ENCODE measurements at regions not wholly inside any gene's neighbourhood (a gene's known extent, or its start where the extent isn't known, plus 50 kb on each side); places are given as distances from the start of the nearest gene placed in this dataset.

GRCh38 chr15:77764095-77764494 lies 131.4 kb upstream of the LINGO1 start:
- no peaks in the 10 kb centered on the region for H3K27me3 ChIP-seq
- intact Hi-C loops (cut with DNase I) = no loop called here
- no peak for TF ChIP-seq CTCF (IDR thresholded peaks at IDR 0.05)
- H3K36me3 ChIP-seq = no peaks in the 10 kb centered on the region
- H3K27ac ChIP-seq = no peak overlapping the region
- 87 to 94% methylated on average over 4 of the region's 4 CpGs for WGBS, 2 donors
- H3K4me1 ChIP-seq = no peaks in the 10 kb centered on the region
- no peaks in the 10 kb centered on the region for H3K9me3 ChIP-seq
- no peak overlapping the region for H3K4me3 ChIP-seq (replicated peaks in 1 of 3)
- DNase-seq = no peak

GRCh38 chr15:77762747-77763355 lies 130.1 kb upstream of the LINGO1 start:
- H3K4me3 ChIP-seq (replicated peaks in 1 of 3) = no peak overlapping the region
- no peaks in the 10 kb centered on the region for H3K27me3 ChIP-seq
- no peaks in the 10 kb centered on the region for H3K36me3 ChIP-seq
- TF ChIP-seq POLR2A (IDR thresholded peaks at IDR 0.05) (no peak), CTCF (IDR thresholded peaks at IDR 0.05) (no peak)
- WGBS, 2 donors = 83 to 86% methylated on average over 15 of the region's 15 CpGs
- intact Hi-C loops (cut with DNase I) = no loop called here
- no peak overlapping the region for H3K27ac ChIP-seq
- no peak for DNase-seq
- no peaks in the 10 kb centered on the region for H3K9me3 ChIP-seq
- no peaks in the 10 kb centered on the region for H3K4me1 ChIP-seq

- no peak for TF ChIP-seq CTCF (IDR thresholded peaks at IDR 0.05)
- no peak for TF ChIP-seq POLR2A (IDR thresholded peaks at IDR 0.05)
- DNase-seq = no peak
- H3K27me3 ChIP-seq = no peaks in the 10 kb centered on the region
- no peaks in the 10 kb centered on the region for H3K4me1 ChIP-seq
- intact Hi-C loops (cut with DNase I) = no loop called here
- no peaks in the 10 kb centered on the region for H3K9me3 ChIP-seq
- no peak overlapping the region for H3K27ac ChIP-seq
- H3K4me3 ChIP-seq (replicated peaks in 1 of 3) = no peak overlapping the region
- no peaks in the 10 kb centered on the region for H3K36me3 ChIP-seq
- WGBS, 2 donors = 55 to 64% methylated on average over 9 to 13 of the region's 14 CpGs
These were observed 127.3 kb upstream of the LINGO1 start for GRCh38 chr15:77759896-77760592.

GRCh38 chr15:77753939-77754338 lies 121.2 kb upstream of the LINGO1 start:
- H3K4me3 ChIP-seq (replicated peaks in 1 of 3) = no peak overlapping the region
- H3K27ac ChIP-seq = no peak overlapping the region
- no peaks in the 10 kb centered on the region for H3K9me3 ChIP-seq
- no peaks in the 10 kb centered on the region for H3K4me1 ChIP-seq
- TF ChIP-seq POLR2A (IDR thresholded peaks at IDR 0.05) (no peak), CTCF (IDR thresholded peaks at IDR 0.05) (no peak)
- no peaks in the 10 kb centered on the region for H3K27me3 ChIP-seq
- H3K36me3 ChIP-seq = no peaks in the 10 kb centered on the region
- no peak for DNase-seq
- intact Hi-C loops (cut with DNase I) = no loop called here

- no peak for TF ChIP-seq POLR2A (IDR thresholded peaks at IDR 0.05)
- no peak for TF ChIP-seq CTCF (IDR thresholded peaks at IDR 0.05)
- no peaks in the 10 kb centered on the region for H3K27me3 ChIP-seq
- no peak overlapping the region for H3K4me3 ChIP-seq (replicated peaks in 1 of 3)
- no peak overlapping the region for H3K27ac ChIP-seq
- no peaks in the 10 kb centered on the region for H3K4me1 ChIP-seq
- peak in 1 of 2 donors; percentile 22 for DNase-seq
- no peaks in the 10 kb centered on the region for H3K36me3 ChIP-seq
- H3K9me3 ChIP-seq = no peaks in the 10 kb centered on the region
- intact Hi-C loops (cut with DNase I) = no loop called here
- WGBS, 2 donors = 34 to 37% methylated on average over 9 of the region's 9 CpGs
These were observed 120.7 kb upstream of the LINGO1 start for GRCh38 chr15:77753281-77753873.

Measured in thyroid gland (tissue), 4 donors.